Muscle layer of duodenum (tissue), 2 donors: ENCODE measurements at regions not wholly inside any gene's neighbourhood (a gene's known extent, or its start where the extent isn't known, plus 50 kb on each side); places are given as distances from the start of the nearest gene placed in this dataset.

ENCODE experiments used
- H3K27ac ChIP-seq: one replicate; pipeline ENCODE4 v1.7.0; 2013; ENCODE audit warnings: mild to moderate bottlenecking, low read length
- H3K27me3 ChIP-seq: one replicate; pipeline ENCODE4 v1.7.0; 2013; ENCODE audit warnings: low read depth, mild to moderate bottlenecking, control low read depth, low read length
- H3K36me3 ChIP-seq, 2 donors: one replicate each; pipeline ENCODE4 v1.7.0; 2013; ENCODE audit warnings: low read length in 2 of 2, control low read depth in 1 of 2, mild to moderate bottlenecking in 1 of 2; ENCODE audit not compliant: insufficient read depth in 2 of 2, control insufficient read depth in 1 of 2
- H3K4me1 ChIP-seq, 2 donors: one replicate each; pipeline ENCODE4 v1.7.0; 2013; ENCODE audit warnings: low read length in 2 of 2, mild to moderate bottlenecking in 2 of 2, control low read depth in 1 of 2, moderate library complexity in 1 of 2; ENCODE audit not compliant: insufficient read depth in 2 of 2, control insufficient read depth in 1 of 2
- H3K4me3 ChIP-seq, 2 donors: one replicate each; pipeline ENCODE4 v1.7.0; 2013; ENCODE audit warnings: low read length in 2 of 2, low read depth in 1 of 2, mild to moderate bottlenecking in 1 of 2
- H3K9me3 ChIP-seq, 2 donors: one replicate each; pipeline ENCODE4 v1.7.0; 2013; ENCODE audit warnings: low read length in 2 of 2, control low read depth in 1 of 2, mild to moderate bottlenecking in 1 of 2; ENCODE audit not compliant: control insufficient read depth in 1 of 2
- donor health status: healthy.

DNA sequence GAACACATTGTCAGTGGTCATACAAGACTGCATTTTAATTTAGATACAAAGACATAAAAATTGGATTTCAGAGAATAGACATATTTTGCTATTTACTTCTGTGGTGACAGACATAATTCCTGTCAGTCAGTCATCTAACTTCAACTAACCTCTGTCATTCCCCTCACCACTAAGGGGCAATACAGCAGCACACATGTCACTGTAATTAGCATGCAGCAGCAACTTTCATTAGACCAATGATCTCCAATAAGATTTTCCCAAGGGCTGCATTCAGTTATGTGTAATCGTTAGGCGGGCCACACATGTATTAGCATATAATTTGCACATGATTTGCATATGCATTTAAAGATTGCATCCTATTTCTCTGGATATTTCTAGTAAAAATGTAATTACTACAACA is 624.5 kb downstream of the NR4A2 start:
- Histone ChIP-seq H3K27me3 (no peaks in the 10 kb centered on the region), H3K9me3 (no peaks in the 10 kb centered on the region), H3K27ac (no peak overlapping the region), H3K4me3 (no peak overlapping the region), H3K4me1 (no peaks in the 10 kb centered on the region), H3K36me3 (no peaks in the 10 kb centered on the region)

DNA sequence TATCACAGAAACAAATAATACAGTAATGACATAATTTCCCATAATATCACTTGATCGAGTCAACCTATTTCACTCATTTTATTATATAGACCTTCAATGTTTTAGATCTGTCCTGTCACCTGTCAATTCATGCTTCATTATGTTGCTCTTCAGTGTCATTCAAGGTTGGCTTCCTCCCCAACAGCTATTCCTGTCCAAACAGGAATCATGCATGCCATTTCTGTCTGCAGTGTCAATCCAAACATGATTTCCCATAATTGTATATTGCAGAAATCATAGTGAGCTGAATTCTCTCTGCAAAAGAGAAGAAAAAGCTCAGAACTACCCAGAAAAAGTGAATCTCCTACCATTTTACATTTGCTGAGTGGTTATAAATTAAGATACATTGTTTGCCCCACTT is 628.6 kb downstream of the NR4A2 start:
- H3K4me3 ChIP-seq: no peak overlapping the region
- H3K27ac ChIP-seq: no peak overlapping the region
- no peaks in the 10 kb centered on the region for H3K36me3 ChIP-seq
- no peaks in the 10 kb centered on the region for H3K27me3 ChIP-seq
- no peaks in the 10 kb centered on the region for H3K4me1 ChIP-seq
- no peaks in the 10 kb centered on the region for H3K9me3 ChIP-seq

DNA sequence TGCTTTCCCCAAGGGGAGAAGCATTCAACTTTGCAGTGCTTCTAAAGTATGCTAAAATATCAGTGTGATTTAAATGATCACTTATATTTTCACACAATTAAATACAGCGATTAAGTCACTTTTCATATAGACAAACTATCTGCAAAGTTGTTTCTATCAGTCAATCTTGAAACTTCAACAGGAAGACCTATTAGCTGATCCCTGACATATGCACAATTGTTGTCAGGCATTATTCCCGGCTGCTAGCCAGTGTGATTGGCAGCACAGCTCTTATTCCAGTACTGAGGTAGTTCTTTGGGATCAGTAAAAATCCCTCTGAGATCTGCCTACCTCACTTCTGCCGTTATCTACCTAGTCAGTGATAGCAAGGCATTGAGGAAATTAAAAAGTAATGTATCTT is 629.5 kb downstream of the NR4A2 start:
- H3K27ac ChIP-seq: no peak overlapping the region

DNA sequence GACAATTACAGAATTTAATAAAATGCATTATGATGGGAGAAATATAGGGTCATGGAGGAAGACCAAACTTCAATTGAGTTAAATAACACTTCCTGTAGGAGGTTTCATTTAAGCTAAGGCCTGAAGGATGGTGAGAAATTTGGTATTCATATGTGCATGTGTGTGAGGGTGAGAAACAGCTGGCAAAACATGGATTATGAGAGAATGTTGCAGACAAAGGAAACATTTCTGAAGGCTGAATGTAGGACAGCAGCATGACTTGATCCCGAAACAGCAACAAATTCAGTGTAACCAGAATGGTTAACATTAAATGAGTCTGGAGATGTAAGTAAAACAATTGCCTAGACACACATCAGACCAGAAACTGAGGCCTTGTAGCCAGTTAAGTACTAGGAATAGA is 630.8 kb downstream of the NR4A2 start:
- Histone ChIP-seq H3K27ac (no peak overlapping the region), H3K4me3 (no peak overlapping the region), H3K4me1 (no peaks in the 10 kb centered on the region), H3K9me3 (no peaks in the 10 kb centered on the region), H3K27me3 (no peaks in the 10 kb centered on the region), H3K36me3 (no peaks in the 10 kb centered on the region)

More for the DNA sequence above, 629.5 kb downstream of the NR4A2 start:
- H3K36me3 ChIP-seq: no peaks in the 10 kb centered on the region
- H3K27me3 ChIP-seq: no peaks in the 10 kb centered on the region
- no peaks in the 10 kb centered on the region for H3K9me3 ChIP-seq
- no peaks in the 10 kb centered on the region for H3K4me1 ChIP-seq
- H3K4me3 ChIP-seq: no peak overlapping the region

DNA sequence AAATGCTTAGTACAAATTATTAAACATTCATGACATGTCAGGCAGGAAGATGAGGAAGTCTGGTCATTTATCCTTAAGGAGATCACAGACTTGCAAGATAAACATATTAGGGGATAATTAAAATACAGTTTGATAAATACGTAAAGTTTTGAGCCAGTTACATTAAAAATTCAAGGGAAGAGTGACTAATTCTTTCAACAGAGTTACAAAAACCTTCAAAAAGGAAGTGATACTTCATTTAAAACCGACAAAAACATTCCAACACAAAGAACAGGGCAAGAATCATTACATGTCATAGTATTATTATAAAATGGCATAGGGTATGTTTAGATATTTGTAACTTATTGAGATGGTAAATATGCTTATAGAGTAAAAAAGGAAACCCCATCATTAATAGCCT is 636.0 kb downstream of the NR4A2 start:
- Histone ChIP-seq H3K27me3 (no peaks in the 10 kb centered on the region), H3K4me3 (no peak overlapping the region), H3K4me1 (no peaks in the 10 kb centered on the region), H3K27ac (no peak overlapping the region), H3K36me3 (no peaks in the 10 kb centered on the region), H3K9me3 (no peaks in the 10 kb centered on the region)

DNA sequence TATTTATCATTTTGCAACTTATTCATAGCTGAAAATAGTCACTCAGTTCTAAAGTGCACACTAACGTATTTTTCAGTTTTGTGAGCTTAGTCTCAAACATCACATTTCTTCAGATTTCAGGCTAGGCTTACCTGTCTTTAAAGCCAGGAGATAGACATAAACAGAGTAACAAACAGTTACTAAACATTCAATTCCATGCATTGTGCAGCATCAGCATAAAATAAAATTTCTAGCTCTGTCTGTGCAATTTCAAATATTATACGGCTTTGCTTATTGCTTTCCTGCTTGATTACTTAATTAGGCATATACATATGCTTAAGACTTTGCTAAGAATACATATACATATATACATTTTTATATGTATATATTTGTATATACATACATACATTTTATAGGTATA is 637.0 kb downstream of the NR4A2 start:
- H3K36me3 ChIP-seq: no peaks in the 10 kb centered on the region
- H3K27ac ChIP-seq: no peak overlapping the region
- H3K27me3 ChIP-seq: no peaks in the 10 kb centered on the region
- H3K9me3 ChIP-seq: no peaks in the 10 kb centered on the region
- H3K4me1 ChIP-seq: no peaks in the 10 kb centered on the region
- H3K4me3 ChIP-seq: no peak overlapping the region

DNA sequence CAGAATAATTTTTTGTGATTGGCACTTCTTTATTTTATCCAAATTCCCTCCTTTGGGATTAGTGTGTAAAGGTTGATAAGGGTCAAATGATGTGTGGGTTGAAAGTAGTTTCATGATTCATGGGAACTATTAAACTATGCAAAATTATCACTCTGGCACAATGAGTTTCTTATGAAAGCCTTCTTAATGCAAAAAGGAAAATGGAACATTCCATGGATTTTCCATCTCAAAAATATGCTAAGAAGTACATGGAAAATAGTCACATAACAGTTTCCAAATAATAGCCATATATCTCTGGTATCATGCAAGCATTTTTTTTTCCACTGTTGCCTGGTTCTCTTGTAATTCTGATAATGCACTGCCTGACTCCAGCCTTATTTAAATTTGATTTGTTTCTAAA is 639.7 kb downstream of the NR4A2 start:
- H3K9me3 ChIP-seq: no peaks in the 10 kb centered on the region
- H3K27me3 ChIP-seq: no peaks in the 10 kb centered on the region
- no peak overlapping the region for H3K27ac ChIP-seq
- H3K36me3 ChIP-seq: no peaks in the 10 kb centered on the region
- H3K4me1 ChIP-seq: no peaks in the 10 kb centered on the region
- H3K4me3 ChIP-seq: no peak overlapping the region

DNA sequence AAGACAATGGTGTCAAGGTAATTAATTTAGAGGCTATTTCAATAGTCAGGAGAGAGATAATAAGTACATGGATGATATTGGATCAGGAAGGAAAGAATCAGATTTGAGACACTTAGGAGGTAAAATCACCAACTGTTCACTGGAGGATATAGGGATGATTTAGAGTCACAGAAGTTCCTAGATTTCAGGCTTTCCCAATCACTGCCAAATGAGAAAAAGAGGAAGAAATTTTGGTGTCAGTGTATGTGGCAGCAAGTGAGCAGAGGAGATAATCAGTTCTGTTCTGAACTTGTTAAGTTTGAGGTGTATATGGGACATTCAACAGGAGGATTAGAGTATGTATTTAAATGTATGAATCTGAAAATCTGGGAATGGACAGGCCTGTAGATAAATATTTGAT is 640.4 kb downstream of the NR4A2 start:
- Histone ChIP-seq H3K4me3 (no peak overlapping the region), H3K9me3 (no peaks in the 10 kb centered on the region), H3K4me1 (no peaks in the 10 kb centered on the region), H3K27ac (peak overlapping the region; percentile 21), H3K36me3 (no peaks in the 10 kb centered on the region), H3K27me3 (no peaks in the 10 kb centered on the region)

DNA sequence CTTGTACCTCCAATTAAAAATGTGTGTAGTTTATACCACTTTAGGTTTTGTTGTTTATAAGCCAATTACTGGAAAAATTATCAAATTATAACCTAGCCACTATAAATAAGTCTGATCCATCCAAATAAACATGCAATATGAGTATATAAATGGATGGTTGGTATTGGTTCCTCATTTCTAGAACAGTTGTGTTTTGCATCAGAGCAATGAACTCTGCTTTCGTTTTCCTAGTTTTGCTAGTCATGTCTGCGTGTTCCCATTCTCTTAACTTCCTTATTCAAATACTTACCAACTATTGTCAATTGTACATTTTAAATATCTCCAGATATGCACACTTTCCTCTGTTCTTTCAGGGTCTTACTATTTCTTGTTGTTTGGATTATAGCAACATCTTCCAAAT is 641.7 kb downstream of the NR4A2 start:
- no peak overlapping the region for H3K27ac ChIP-seq

DNA sequence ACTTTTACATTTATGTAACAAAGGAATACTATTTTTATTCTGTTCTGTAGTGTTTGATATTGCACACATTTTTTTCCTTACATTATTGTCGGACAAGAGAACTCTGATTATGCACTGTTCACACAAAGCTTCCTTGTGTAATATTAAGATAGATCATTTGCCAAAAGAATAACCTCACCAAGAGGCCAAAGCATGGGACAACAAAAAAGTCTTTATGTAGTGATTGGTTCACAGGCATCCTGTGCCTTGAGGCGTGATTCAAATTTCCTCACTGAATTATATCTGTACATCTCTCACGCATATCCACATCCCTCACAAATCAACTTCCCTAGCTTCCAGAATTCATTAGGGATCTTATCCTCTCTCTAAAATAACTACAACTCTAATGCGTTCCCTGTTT is 642.7 kb downstream of the NR4A2 start:
- H3K36me3 ChIP-seq: no peaks in the 10 kb centered on the region
- H3K9me3 ChIP-seq: no peaks in the 10 kb centered on the region
- H3K4me1 ChIP-seq: no peaks in the 10 kb centered on the region
- H3K27ac ChIP-seq: no peak overlapping the region
- no peak overlapping the region for H3K4me3 ChIP-seq
- no peaks in the 10 kb centered on the region for H3K27me3 ChIP-seq

More for the DNA sequence above, 641.7 kb downstream of the NR4A2 start:
- no peaks in the 10 kb centered on the region for H3K27me3 ChIP-seq
- H3K4me3 ChIP-seq: no peak overlapping the region
- H3K36me3 ChIP-seq: no peaks in the 10 kb centered on the region
- H3K9me3 ChIP-seq: no peaks in the 10 kb centered on the region
- H3K4me1 ChIP-seq: no peaks in the 10 kb centered on the region

DNA sequence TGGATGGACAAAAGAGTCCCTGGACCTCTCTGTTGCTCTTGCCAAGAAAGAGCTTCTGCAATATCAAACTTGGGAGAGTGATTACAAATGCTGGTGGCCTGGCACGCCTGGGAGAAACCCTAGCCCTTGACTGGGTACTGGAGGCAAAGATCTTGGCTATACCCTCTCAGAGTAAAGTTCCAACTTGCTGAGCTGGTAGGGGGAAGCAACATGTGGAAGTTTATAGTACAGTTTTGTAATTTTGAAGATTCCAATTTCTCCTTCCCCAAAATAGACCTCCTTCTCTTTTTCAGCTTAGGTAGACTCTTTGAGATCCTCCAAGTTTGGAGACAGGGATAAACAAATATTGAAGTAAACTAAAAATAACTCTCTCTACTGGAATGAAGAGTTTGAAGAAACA is 645.3 kb downstream of the NR4A2 start:
- no peak overlapping the region for H3K27ac ChIP-seq
- H3K9me3 ChIP-seq: no peaks in the 10 kb centered on the region
- no peaks in the 10 kb centered on the region for H3K27me3 ChIP-seq
- no peak overlapping the region for H3K4me3 ChIP-seq
- no peaks in the 10 kb centered on the region for H3K4me1 ChIP-seq
- H3K36me3 ChIP-seq: no peaks in the 10 kb centered on the region

DNA sequence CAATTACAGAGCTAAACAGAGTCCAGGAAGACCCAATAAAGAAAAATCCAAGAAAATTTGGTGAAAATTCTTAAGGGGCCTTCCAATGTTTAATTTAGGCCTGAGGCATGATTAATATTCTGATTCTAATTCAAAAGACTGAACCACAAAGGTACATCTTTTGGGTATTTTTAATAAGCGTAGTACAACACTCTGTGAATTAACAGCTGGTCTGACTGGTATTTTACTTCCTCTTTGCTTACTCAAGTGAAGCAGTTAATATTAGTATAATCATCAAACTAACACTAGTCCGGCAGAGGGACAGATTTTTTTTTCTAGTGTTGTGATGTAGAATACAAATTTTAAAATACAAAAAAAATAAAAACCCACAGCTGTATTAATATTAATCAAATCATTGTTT is 652.9 kb downstream of the NR4A2 start:
- H3K4me3 ChIP-seq: no peak overlapping the region
- H3K9me3 ChIP-seq: no peaks in the 10 kb centered on the region
- H3K4me1 ChIP-seq: no peaks in the 10 kb centered on the region
- no peaks in the 10 kb centered on the region for H3K36me3 ChIP-seq
- no peaks in the 10 kb centered on the region for H3K27me3 ChIP-seq
- H3K27ac ChIP-seq: no peak overlapping the region
